ENCODE measurements at regions not wholly inside any gene's neighbourhood (a gene's known extent, or its start where the extent isn't known, plus 50 kb on each side); places are given as distances from the start of the nearest gene placed in this dataset.
"Not testable (repeated sequence)": the region's sequence is repeated elsewhere in the genome, so short reads cannot be mapped to it uniquely, and the experiment has no call there.

DNA sequence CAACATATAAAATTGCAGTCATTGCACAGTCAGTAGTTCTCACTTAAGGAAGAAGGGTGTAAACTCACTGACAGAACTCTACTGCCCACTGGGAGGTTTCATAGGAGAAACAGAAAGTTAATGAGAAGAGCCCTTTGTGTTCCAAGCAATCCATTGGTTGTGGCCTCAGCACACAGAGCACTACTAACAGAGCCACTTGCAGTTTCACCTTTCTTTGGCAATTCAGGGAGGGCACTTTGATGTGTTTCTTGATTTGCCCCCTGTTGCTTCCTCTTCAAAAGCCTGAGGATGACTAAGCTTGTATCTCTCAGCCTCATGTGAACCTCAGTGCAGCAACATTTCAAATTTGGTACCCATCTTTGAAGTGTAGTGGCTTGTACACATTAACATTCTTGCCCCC, 409.4 kb downstream of the DMRTA1 start:
- no peak for DNase-seq

DNA sequence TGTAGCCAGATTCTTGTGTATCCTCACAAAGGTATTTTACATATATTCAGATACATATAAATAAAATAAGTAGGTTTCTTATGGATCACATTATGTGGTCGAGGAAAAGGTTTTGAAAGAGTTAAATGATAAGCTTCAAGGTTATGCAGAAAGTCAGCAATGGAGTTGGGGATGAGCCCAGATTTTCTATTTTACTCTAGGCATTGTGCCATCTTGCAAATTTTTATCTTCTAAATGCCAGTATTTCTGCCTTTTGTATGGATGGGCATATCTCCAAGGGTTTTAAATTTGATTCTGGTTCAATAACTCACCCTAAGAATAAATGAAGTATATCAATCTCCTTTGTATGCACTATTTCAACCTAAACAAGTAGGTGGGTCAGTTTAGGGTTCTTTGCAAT, 410.7 kb downstream of the DMRTA1 start:
- DNase-seq = no peak

DNA sequence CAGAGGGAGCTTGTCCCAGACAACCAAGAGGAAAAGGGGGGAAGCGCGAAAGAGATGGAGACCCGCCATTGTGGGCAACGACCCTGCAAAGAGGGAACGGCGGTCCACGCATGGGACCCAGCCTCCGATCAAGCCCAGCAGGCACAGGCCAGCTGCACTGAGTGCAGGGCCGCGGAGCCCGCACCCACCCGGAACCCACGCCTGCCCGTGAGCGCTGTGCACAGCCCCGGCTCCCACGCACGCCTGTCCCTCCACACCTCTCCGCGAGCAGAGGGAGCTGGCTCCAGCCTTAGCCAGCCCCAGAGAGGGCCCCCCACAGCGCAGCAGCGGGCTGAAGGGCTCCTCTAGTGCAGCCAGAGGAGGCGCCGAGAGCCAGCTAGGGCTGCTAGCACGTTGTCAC, 416.5 kb downstream of the DMRTA1 start:
- DNase-seq = no peak

DNA sequence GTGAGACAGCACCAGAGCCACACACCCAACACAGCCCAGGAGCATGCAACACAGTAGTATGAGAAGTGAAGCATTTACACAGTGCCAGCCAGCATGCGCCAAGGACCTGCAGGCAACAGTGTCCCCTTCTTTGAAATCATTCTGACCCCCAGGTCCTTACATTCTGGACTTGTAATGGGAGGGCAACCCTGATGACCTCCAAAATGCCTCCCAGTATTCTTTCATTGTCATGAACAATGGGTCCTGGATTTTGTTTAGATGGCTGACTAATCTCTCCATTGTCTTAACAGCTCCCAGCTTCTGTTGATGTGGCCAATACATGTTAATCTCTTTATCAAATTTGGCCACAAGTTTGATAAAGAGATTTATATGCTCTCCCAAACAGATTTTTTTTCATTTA, 417.1 kb downstream of the DMRTA1 start:
- no peak for DNase-seq

DNA sequence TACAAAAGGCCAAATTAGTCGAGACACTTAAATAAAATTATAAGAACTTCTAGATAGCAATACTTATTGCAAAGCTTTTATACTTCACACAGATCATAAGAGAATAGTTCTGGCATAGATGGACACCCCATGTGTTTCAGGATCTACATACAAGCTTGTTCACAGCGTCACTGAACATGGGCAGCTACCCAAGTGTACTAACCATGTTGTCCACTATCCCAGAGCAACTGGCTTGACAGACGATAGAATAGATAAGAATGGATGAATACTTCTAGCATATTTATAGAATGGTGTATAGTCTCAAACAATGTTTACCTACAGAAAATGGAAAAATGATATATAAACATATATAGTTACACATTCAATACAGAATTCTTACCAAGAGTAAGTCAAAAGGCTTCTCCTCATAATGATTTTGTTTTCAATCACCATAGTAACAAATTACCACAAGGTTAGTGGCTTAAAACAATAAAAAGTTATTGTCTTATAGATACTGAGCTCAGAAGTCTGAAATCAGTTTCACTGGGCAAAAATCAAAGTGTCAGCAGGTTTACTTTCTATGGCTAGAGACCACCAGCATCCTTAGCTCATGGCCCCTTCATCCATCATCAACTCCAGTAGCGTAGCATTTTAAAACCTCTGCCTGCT, 446.7 kb downstream of the DMRTA1 start:
- DNase-seq = no peak

GRCh38 chr9:22898591-22898990, 452.0 kb downstream of the DMRTA1 start:
- no peak for DNase-seq

DNA sequence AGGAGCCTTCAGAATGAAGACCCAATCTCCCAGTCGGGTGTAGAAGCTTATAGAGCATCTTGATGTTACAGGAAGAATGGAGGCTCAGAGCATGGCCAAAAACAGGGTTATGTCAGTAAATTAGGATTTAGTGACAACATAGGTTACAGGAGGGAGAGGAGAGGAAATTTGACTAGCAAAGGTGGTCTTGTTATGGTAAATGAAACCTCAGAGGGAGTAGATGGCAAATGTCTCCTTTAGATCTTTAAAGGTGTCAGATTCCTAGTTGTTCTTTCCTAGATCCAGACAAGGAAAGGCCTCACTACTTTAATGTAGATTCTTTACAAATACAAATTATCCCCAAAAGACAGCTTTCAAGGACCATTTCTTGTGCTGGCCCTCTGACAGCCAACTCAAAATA, 465.0 kb downstream of the DMRTA1 start:
- no peak for DNase-seq

- DNase-seq = no peak
These were observed 466.4 kb downstream of the DMRTA1 start for GRCh38 chr9:22913026-22913425.

GRCh38 chr9:22913518-22913917, 466.9 kb downstream of the DMRTA1 start:
- DNase-seq = no peak

- DNase-seq = no peak
These were observed 469.5 kb downstream of the DMRTA1 start for GRCh38 chr9:22916148-22916547.

DNA sequence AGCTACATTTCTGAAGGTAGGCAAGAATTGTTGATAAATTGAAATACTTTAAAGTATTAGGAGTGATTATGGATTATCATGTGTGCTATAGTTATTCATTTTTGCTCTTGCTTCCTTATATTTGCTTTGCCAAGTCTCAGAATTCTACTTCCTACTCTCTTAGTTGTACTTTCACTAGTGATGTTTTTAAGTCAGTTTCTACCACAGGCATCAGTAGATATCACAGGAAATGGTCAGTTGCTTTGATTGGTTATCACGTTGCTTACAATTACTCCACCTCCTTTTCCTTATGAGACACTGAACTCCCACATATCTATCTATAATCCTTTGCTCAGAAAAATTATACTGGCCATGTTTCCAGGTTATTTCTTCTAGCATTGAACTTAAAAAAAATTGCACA, 472.8 kb downstream of the DMRTA1 start:
- DNase-seq = no peak

- DNase-seq = no peak
These were observed 475.1 kb downstream of the DMRTA1 start for GRCh38 chr9:22921742-22922141.

GRCh38 chr9:22922222-22922621, 475.6 kb downstream of the DMRTA1 start:
- no peak for DNase-seq

GRCh38 chr9:22954550-22954949, 507.9 kb downstream of the DMRTA1 start:
- no peak for DNase-seq

DNA sequence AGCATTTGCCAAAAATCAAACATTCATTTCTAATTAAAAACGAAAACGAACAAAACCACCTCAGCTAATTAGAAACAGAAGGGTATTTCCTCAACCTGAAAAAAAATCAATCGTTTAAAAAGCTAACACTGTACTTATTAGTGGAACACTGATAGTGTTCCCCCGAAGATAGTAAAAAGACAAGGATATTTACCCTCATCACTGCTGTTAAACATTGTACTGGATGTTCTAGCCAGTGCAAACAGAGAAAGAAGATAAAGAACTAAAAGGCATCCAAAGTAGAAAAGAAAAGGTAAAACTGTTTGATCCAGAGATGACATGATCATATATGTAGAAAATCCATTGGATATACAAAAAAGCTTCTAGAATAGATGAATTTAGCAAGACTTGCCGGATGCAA, 508.3 kb downstream of the DMRTA1 start:
- no peak for DNase-seq

- no peak for DNase-seq
These were observed 522.8 kb downstream of the DMRTA1 start for GRCh38 chr9:22969350-22969979.

DNA sequence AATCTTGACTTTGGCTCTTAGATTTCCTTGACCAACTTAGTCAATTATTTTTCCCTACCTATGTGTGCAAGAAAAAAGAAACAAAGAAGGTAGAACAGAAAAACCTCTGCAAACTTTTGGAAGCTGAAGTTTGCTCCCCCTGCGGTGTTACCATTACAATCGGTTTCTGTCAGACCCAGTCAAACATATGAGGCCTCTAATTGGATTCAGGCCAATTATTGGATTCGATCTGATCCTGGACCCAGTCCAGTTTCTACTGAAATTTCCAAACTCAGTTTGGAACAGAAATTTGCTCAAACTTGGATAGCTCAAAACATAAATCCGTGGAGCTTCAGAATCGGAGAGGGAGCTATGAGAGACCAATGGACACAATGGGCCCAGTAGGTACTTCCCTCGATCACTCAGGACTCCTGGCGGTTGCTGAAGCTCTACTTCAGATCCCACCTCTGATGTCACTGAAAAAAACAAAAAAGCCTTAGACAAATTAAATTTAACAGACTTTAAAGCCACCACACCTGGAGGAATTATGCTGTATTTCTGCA, 523.9 kb downstream of the DMRTA1 start:
- DNase-seq = no peak

- DNase-seq = no peak
These were observed 529.3 kb downstream of the DMRTA1 start for GRCh38 chr9:22975951-22976350.

- no peak for DNase-seq
These were observed 529.8 kb downstream of the DMRTA1 start for GRCh38 chr9:22976454-22976853.

DNA sequence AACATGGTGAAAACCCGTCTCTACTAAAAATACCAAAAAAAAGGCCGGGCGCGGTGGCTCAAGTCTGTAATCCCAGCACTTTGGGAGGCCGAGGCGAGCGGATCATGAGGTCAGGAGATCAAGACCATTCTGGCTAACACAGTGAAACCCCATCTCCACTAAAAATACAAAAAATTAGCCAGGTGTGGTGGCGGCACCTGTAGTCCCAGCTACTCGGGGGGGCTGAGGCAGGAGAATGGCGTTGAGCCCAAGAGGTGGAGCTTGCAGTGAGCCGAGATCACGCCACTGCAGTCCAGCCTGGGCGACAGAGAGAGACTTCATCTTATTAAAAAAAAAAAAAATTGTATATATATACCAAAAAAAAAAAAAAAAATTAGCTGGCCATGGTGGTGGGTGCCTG, 533.8 kb downstream of the DMRTA1 start:
- not testable (repeated sequence) for DNase-seq

GRCh38 chr9:22986556-22986955, 539.9 kb downstream of the DMRTA1 start:
- no peak for DNase-seq

GRCh38 chr9:22990349-22990748, 543.7 kb downstream of the DMRTA1 start:
- DNase-seq = no peak

GRCh38 chr9:22992780-22993179, 546.2 kb downstream of the DMRTA1 start:
- no peak for DNase-seq

DNA sequence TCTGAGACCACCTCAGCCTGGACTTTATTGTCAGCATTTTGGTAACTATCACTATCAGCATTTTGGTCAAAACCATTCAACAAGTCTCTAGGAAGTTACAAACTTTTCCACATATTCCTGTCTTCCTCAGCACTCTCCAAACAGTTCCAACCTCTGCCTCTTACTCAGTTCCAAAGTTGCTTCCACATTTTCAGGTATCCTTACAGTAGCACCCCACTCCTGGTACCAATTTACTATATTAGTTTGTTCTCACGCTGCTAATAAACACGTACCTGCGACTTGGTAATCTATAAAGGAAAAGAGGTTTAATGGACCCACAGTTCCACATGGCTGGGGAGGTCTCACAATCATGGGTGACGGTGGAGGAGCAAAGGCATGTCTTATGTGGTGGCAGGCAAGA, 551.3 kb downstream of the DMRTA1 start:
- no peak for DNase-seq

- no peak for DNase-seq
These were observed 558.5 kb downstream of the DMRTA1 start for GRCh38 chr9:23005156-23005555.

Data from cerebellar nuclear complex (tissue), 1 donor.